IMR-90 (cell line): ENCODE measurements at regions not wholly inside any gene's neighbourhood (a gene's known extent, or its start where the extent isn't known, plus 50 kb on each side); places are given as distances from the start of the nearest gene placed in this dataset.

Source experiments
- CTCF ChIP-seq: conservative IDR thresholded peaks from 2 replicates; pipeline ENCODE4 v1.5.1; 2012; ENCODE audit warnings: mild to moderate bottlenecking, low read depth, low read length, improper control_type of control experiment
- MXI1 ChIP-seq: IDR thresholded peaks from 2 replicates; pipeline ENCODE4 v1.6.1; 2012; ENCODE audit warnings: low read depth, mild to moderate bottlenecking, low read length, moderate library complexity, borderline replicate concordance
- POLR2A ChIP-seq: IDR thresholded peaks from 2 replicates; pipeline ENCODE4 v1.6.1; 2012; ENCODE audit warnings: mild to moderate bottlenecking, low read depth, low read length
- SMC3 ChIP-seq: fragments of 150-350 bp; IDR thresholded peaks from 2 replicates; pipeline ENCODE4 v1.6.1; 2016; ENCODE audit warnings: low read depth, mild to moderate bottlenecking, antibody characterized with exemption, low read length, moderate library complexity

GRCh38 chr5:54736003-54736797 is 218.6 kb downstream of the SNX18 start:
- TF ChIP-seq CTCF (no peak), POLR2A (no peak), MXI1 (no peak), SMC3 (no peak)
